Testis (tissue), 2 donors: ENCODE measurements at regions not wholly inside any gene's neighbourhood (a gene's known extent, or its start where the extent isn't known, plus 50 kb on each side); places are given as distances from the start of the nearest gene placed in this dataset.

Experiments used
- POLR2A ChIP-seq: fragments of 450-650 bp; IDR thresholded peaks from one replicate; pipeline ENCODE4 v1.6.1; 2017; ENCODE audit warnings: antibody characterized with exemption, mild to moderate bottlenecking, moderate library complexity
- TF ChIP-seq, protein P1 (sequence below), 3 experiments: fragments of 450-650 bp in 2 of 3; fragments of 200-600 bp in 1 of 3; sonication (generic) in 1 of 3; IDR thresholded peaks; one replicate each; pipeline ENCODE4 v1.5.1; 2016 to 2019; ENCODE audit warnings: antibody characterized with exemption in 3 of 3, mild to moderate bottlenecking in 2 of 3, moderate library complexity in 1 of 3

DNA sequence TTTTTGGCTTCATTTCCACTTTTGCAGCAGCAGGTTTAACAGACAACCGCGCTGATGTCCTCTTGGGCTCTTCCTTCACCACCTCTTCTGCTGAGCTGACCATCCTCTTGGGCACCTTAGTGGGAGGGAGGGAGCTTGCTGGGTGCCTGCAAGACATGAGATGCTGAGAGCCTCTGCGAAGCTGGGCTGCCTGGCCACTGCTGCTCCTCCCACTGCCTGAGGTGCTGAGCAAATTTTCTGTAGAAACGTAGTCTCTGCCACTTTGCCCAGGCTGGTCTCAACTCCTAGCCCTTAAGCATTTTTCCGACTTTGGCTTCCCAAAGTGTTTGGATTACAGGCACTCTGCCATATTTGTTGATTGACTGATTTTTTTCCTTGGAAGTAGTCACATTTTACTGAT is 422.2 kb upstream of the MC4R start:
- TF ChIP-seq, protein P1, sequence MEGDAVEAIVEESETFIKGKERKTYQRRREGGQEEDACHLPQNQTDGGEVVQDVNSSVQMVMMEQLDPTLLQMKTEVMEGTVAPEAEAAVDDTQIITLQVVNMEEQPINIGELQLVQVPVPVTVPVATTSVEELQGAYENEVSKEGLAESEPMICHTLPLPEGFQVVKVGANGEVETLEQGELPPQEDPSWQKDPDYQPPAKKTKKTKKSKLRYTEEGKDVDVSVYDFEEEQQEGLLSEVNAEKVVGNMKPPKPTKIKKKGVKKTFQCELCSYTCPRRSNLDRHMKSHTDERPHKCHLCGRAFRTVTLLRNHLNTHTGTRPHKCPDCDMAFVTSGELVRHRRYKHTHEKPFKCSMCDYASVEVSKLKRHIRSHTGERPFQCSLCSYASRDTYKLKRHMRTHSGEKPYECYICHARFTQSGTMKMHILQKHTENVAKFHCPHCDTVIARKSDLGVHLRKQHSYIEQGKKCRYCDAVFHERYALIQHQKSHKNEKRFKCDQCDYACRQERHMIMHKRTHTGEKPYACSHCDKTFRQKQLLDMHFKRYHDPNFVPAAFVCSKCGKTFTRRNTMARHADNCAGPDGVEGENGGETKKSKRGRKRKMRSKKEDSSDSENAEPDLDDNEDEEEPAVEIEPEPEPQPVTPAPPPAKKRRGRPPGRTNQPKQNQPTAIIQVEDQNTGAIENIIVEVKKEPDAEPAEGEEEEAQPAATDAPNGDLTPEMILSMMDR (IDR thresholded peaks at IDR 0.05): no peak
- no peak for TF ChIP-seq POLR2A
